ENCODE measurements at regions not wholly inside any gene's neighbourhood (a gene's known extent, or its start where the extent isn't known, plus 50 kb on each side); places are given as distances from the start of the nearest gene placed in this dataset.
"Not testable (repeated sequence)": the region's sequence is repeated elsewhere in the genome, so short reads cannot be mapped to it uniquely, and the experiment has no call there.

DNA sequence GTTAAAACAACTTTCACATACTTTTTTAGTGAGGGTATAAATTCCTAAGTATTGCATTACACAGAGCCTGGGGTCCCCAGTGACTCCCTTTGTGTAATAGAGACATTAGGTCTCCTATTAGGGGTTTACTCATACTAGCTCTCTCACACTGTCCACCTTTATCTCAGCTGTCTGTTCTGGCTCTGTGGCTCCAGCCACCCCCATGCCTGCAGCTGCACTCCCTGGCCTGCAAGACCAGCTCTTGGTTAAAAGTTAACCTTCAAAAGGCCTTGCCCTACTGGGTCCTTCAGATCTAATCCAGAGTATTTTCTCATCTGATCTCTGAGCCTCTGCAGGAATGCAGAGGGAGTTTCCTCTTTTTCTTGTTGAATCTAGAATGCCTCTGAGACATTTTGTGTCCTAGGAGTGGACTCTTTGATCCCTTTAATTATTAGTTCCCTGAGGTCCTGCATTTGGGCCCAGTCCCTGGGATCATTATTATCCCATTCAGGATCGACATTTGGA is 280.9 kb downstream of the PYDC2 start:
- H3K4me3 ChIP-seq (ENCODE audit: control insufficient read depth in 1 of 2, extremely low read depth in 1 of 2, low read length in 1 of 2); H3K27me3 Mint-ChIP-seq; DNase-seq; H3K4me3 Mint-ChIP-seq; H3K36me3 Mint-ChIP-seq; H3K9me3 ChIP-seq; H3K27ac Mint-ChIP-seq; ATAC-seq (replicated peaks in 1 of 4); H3K36me3 ChIP-seq (ENCODE audit: control insufficient read depth in 2 of 2, extremely low read depth in 1 of 2, insufficient read depth in 1 of 2, low read length in 1 of 2); H3K27ac ChIP-seq (ENCODE audit: low read length); H3K4me1 ChIP-seq (ENCODE audit: control insufficient read depth in 1 of 2, extremely low read depth in 1 of 2, insufficient read depth in 2 of 2, low read length in 2 of 2); H3K4me1 Mint-ChIP-seq; CTCF ChIA-PET; H3K27me3 ChIP-seq (replicated peaks in 1 of 2; ENCODE audit: control insufficient read depth in 2 of 2, extremely low read depth in 1 of 2, insufficient read depth in 2 of 2, low read length in 1 of 2): not testable (repeated sequence)
- POLR2A ChIA-PET: interaction anchor here in 1 of 2 donors (0.7 kb wide), 1 partner anchor 64 kb away, joined by 3 read pairs; no protein-coding TSS in a partner anchor
- peaks cover 0 to 28% (median under 1%) of the 10 kb centered on the region in 3 donors for H3K9me3 Mint-ChIP-seq
- WGBS (ENCODE audit: insufficient coverage): no CpG with 5 or more reads among the region's 1 CpG

DNA sequence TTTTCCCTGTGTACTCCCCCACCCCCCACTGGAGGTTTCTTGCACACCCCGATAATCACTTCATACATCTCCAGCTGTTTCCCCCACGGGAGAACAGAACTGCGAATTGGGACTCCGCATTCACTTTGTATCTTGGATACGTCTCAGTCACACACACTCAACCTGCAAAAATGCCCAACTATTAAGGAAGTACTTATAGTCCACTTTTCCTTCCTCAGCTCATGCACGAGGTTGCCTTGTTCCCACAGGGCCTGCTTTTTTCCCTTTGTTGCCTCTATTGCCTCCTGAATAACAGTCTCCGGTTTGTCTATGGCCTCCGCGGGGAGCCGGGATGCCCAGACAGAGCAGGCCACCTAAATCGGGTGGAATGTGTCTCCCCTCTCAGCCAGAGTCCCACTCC is 282.3 kb downstream of the PYDC2 start:
- no peak for ATAC-seq (replicated peaks in 1 of 4)
- no peaks in the 10 kb centered on the region for H3K36me3 ChIP-seq (ENCODE audit: control insufficient read depth in 2 of 2, extremely low read depth in 1 of 2, insufficient read depth in 1 of 2, low read length in 1 of 2)
- ChIA-PET POLR2A (no interaction called here), CTCF (no interaction called here)
- no peak overlapping the region for H3K4me3 Mint-ChIP-seq
- no peaks in the 10 kb centered on the region for H3K4me1 ChIP-seq (ENCODE audit: control insufficient read depth in 1 of 2, extremely low read depth in 1 of 2, insufficient read depth in 2 of 2, low read length in 2 of 2)
- H3K27me3 Mint-ChIP-seq: no peaks in the 10 kb centered on the region
- H3K4me3 ChIP-seq (ENCODE audit: control insufficient read depth in 1 of 2, extremely low read depth in 1 of 2, low read length in 1 of 2): no peak overlapping the region
- H3K4me1 Mint-ChIP-seq: no peaks in the 10 kb centered on the region
- H3K27me3 ChIP-seq (replicated peaks in 1 of 2; ENCODE audit: control insufficient read depth in 2 of 2, extremely low read depth in 1 of 2, insufficient read depth in 2 of 2, low read length in 1 of 2): no peaks in the 10 kb centered on the region
- no peak overlapping the region for H3K27ac Mint-ChIP-seq
- peaks cover 2% of the 10 kb centered on the region for H3K9me3 ChIP-seq
- H3K9me3 Mint-ChIP-seq: peaks cover 0 to 25% (median 0%) of the 10 kb centered on the region in 3 donors
- no peak for DNase-seq
- 73% methylated on average over 8 of the region's 11 CpGs for WGBS (ENCODE audit: insufficient coverage)
- H3K36me3 Mint-ChIP-seq: no peaks in the 10 kb centered on the region
- no peak overlapping the region for H3K27ac ChIP-seq (ENCODE audit: low read length)

DNA sequence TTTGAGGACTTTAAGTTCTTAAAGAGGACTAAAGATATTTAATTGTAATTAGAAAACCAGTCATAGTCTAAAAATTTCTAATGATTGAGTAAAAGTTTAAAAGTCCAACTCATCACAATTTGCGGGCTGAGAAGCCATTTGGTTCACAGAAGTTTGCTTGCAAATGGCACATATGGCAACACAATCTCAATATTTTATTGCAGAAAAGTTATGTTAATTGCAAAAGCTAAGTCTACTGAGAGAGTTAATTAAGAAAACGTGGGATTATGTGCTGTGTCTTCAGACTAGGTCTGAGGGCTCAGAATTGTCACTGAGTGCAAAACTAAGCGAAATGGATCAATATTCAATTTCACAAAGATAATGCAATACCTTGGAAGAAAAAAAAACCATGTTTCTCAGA is 289.7 kb downstream of the PYDC2 start:
- POLR2A ChIA-PET: no interaction called here
- no peak overlapping the region for H3K4me3 Mint-ChIP-seq
- CTCF ChIA-PET: no interaction called here
- no peaks in the 10 kb centered on the region for H3K36me3 Mint-ChIP-seq
- H3K27me3 ChIP-seq (replicated peaks in 1 of 2; ENCODE audit: control insufficient read depth in 2 of 2, extremely low read depth in 1 of 2, insufficient read depth in 2 of 2, low read length in 1 of 2): no peaks in the 10 kb centered on the region
- no peaks in the 10 kb centered on the region for H3K36me3 ChIP-seq (ENCODE audit: control insufficient read depth in 2 of 2, extremely low read depth in 1 of 2, insufficient read depth in 1 of 2, low read length in 1 of 2)
- whole genome bisulfite sequencing (ENCODE audit: insufficient coverage): no CpG with 5 or more reads among the region's 3 CpGs
- H3K27me3 Mint-ChIP-seq: no peaks in the 10 kb centered on the region
- no peaks in the 10 kb centered on the region for H3K4me1 ChIP-seq (ENCODE audit: control insufficient read depth in 1 of 2, extremely low read depth in 1 of 2, insufficient read depth in 2 of 2, low read length in 2 of 2)
- ATAC-seq (replicated peaks in 1 of 4) (no peak), DNase-seq (no peak)
- peaks cover 0 to 7% (median 3%) of the 10 kb centered on the region in 3 donors for H3K9me3 Mint-ChIP-seq
- H3K27ac Mint-ChIP-seq: no peak overlapping the region
- no peaks in the 10 kb centered on the region for H3K9me3 ChIP-seq
- H3K4me1 Mint-ChIP-seq: no peaks in the 10 kb centered on the region
- no peak overlapping the region for H3K27ac ChIP-seq (ENCODE audit: low read length)
- no peak overlapping the region for H3K4me3 ChIP-seq (ENCODE audit: control insufficient read depth in 1 of 2, extremely low read depth in 1 of 2, low read length in 1 of 2)

DNA sequence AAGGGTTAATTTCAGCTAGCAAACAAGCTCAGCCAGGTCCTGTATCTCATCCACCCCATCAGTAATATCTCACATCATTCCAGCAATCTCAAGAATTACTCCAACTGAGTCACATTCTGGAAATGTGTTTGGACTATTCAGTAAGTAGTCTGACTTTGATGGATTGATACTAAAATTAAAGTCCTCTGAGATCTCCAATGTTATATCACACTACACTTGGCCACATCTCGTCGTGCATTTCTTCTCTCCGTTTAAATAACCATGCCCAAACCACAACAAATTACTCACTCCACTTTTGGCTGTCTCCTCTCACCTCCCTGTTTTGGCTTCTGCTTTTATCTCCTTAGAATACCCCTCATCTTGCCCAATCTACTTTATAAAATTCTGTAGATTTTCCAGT is 292.2 kb downstream of the PYDC2 start:
- H3K36me3 Mint-ChIP-seq: no peaks in the 10 kb centered on the region
- no peak overlapping the region for H3K4me3 Mint-ChIP-seq
- 95% methylated on average over 3 of the region's 3 CpGs for WGBS (ENCODE audit: insufficient coverage)
- no peaks in the 10 kb centered on the region for H3K9me3 ChIP-seq
- no peaks in the 10 kb centered on the region for H3K4me1 ChIP-seq (ENCODE audit: control insufficient read depth in 1 of 2, extremely low read depth in 1 of 2, insufficient read depth in 2 of 2, low read length in 2 of 2)
- H3K27me3 Mint-ChIP-seq: no peaks in the 10 kb centered on the region
- DNase-seq (no peak), ATAC-seq (replicated peaks in 1 of 4) (no peak)
- no peaks in the 10 kb centered on the region for H3K4me1 Mint-ChIP-seq
- H3K27ac ChIP-seq (ENCODE audit: low read length): no peak overlapping the region
- H3K27me3 ChIP-seq (replicated peaks in 1 of 2; ENCODE audit: control insufficient read depth in 2 of 2, extremely low read depth in 1 of 2, insufficient read depth in 2 of 2, low read length in 1 of 2): no peaks in the 10 kb centered on the region
- POLR2A ChIA-PET: no interaction called here
- CTCF ChIA-PET: no interaction called here
- no peaks in the 10 kb centered on the region for H3K36me3 ChIP-seq (ENCODE audit: control insufficient read depth in 2 of 2, extremely low read depth in 1 of 2, insufficient read depth in 1 of 2, low read length in 1 of 2)
- no peak overlapping the region for H3K4me3 ChIP-seq (ENCODE audit: control insufficient read depth in 1 of 2, extremely low read depth in 1 of 2, low read length in 1 of 2)
- peaks cover 3 to 7% (median 4%) of the 10 kb centered on the region in 3 donors for H3K9me3 Mint-ChIP-seq
- H3K27ac Mint-ChIP-seq: no peak overlapping the region

DNA sequence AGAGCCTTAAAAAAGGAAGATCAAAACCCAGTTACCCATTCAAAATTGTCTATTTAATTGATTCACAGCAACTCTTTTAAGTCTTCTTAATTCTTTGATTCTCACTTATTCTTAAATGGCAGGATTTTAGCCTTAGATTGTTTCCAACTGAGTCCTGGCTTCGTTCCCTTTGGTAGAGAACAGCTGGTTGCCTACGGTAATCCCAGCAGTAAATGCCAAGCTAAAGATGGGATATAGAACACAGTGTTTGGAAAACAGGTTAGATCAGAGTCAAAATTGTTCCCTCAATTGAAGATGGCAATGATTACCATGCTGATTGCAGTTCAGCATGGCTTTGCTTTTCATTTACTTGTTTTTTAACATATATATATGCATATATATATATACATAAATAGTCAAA is 300.9 kb downstream of the PYDC2 start:
- Mint-ChIP-seq H3K4me1 (no peaks in the 10 kb centered on the region), H3K9me3 (peaks cover 3 to 15% (median 9%) of the 10 kb centered on the region in 3 donors), H3K27me3 (no peaks in the 10 kb centered on the region), H3K27ac (no peak overlapping the region), H3K4me3 (no peak overlapping the region), H3K36me3 (no peaks in the 10 kb centered on the region)
- POLR2A ChIA-PET: no interaction called here
- H3K36me3 ChIP-seq (ENCODE audit: control insufficient read depth in 2 of 2, extremely low read depth in 1 of 2, insufficient read depth in 1 of 2, low read length in 1 of 2): no peaks in the 10 kb centered on the region
- H3K9me3 ChIP-seq: no peaks in the 10 kb centered on the region
- no peaks in the 10 kb centered on the region for H3K27me3 ChIP-seq (replicated peaks in 1 of 2; ENCODE audit: control insufficient read depth in 2 of 2, extremely low read depth in 1 of 2, insufficient read depth in 2 of 2, low read length in 1 of 2)
- no peak overlapping the region for H3K4me3 ChIP-seq (ENCODE audit: control insufficient read depth in 1 of 2, extremely low read depth in 1 of 2, low read length in 1 of 2)
- H3K4me1 ChIP-seq (ENCODE audit: control insufficient read depth in 1 of 2, extremely low read depth in 1 of 2, insufficient read depth in 2 of 2, low read length in 2 of 2): no peaks in the 10 kb centered on the region
- WGBS (ENCODE audit: insufficient coverage): 53% methylated on average over 2 of the region's 2 CpGs
- no peak for ATAC-seq (replicated peaks in 1 of 4)
- no peak overlapping the region for H3K27ac ChIP-seq (ENCODE audit: low read length)
- CTCF ChIA-PET: no interaction called here
- DNase-seq: no peak

DNA sequence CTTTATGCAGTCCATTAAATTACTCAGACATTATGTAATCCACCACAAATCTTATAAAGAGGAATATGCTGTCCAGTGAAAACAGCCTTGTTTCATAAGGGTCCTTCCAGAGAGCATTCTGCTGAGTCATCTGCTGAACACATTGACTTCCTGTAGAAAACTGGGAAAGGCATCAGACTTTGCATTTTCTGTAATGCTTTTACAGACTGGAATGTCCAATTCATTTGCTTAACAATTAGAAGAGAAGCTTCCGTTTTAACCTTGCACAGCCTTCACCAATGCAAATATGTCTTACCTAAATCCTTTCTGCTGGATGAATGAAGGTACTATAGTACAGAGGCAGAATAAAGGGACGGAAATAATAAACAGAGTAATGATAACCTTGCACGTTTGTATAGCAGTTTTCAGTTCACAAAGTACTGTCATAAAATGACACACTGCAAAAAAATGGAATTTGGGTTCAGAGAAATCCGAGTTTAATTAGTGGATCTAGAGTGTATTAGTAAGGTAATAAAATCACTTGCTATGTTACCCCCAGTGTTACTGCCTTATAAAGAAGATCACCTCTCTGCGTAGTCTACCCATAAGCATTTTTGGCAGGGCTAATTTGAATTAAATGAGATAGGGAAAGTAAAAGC is 301.5 kb downstream of the PYDC2 start:
- peaks cover 3 to 18% (median 11%) of the 10 kb centered on the region in 3 donors for H3K9me3 Mint-ChIP-seq
- POLR2A ChIA-PET: no interaction called here
- H3K4me3 Mint-ChIP-seq: no peak overlapping the region
- H3K4me1 Mint-ChIP-seq: no peaks in the 10 kb centered on the region
- H3K27me3 Mint-ChIP-seq: no peaks in the 10 kb centered on the region
- ATAC-seq (replicated peaks in 1 of 4) (no peak), DNase-seq (no peak)
- Histone ChIP-seq H3K27ac (ENCODE audit: low read length) (no peak overlapping the region), H3K36me3 (ENCODE audit: control insufficient read depth in 2 of 2, extremely low read depth in 1 of 2, insufficient read depth in 1 of 2, low read length in 1 of 2) (no peaks in the 10 kb centered on the region), H3K27me3 (replicated peaks in 1 of 2; ENCODE audit: control insufficient read depth in 2 of 2, extremely low read depth in 1 of 2, insufficient read depth in 2 of 2, low read length in 1 of 2) (no peaks in the 10 kb centered on the region), H3K4me1 (ENCODE audit: control insufficient read depth in 1 of 2, extremely low read depth in 1 of 2, insufficient read depth in 2 of 2, low read length in 2 of 2) (no peaks in the 10 kb centered on the region), H3K4me3 (ENCODE audit: control insufficient read depth in 1 of 2, extremely low read depth in 1 of 2, low read length in 1 of 2) (no peak overlapping the region), H3K9me3 (no peaks in the 10 kb centered on the region)
- no peak overlapping the region for H3K27ac Mint-ChIP-seq
- no CpG with 5 or more reads among the region's 5 CpGs for WGBS (ENCODE audit: insufficient coverage)
- no peaks in the 10 kb centered on the region for H3K36me3 Mint-ChIP-seq
- CTCF ChIA-PET: no interaction called here

DNA sequence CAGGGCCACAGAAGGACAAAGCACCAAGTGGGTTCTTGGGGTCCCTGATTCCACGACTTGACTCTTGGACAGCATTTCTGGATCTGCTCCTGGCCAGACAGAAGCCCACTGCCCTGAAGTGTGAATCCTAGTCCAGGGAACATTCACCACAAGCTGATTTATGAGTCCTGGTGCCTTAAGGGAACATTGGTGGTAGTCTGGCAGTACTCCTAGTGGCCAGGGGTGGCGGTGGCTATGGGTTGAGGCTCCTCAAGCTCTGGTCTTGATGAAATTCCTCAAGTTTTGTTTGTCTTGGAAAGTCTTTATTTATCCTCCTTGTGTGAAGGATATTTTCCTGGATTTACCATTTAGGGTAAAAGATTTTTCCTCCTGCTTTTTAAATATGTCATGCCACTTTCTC is 307.5 kb downstream of the PYDC2 start:
- Histone ChIP-seq H3K27ac (ENCODE audit: low read length) (no peak overlapping the region), H3K4me3 (ENCODE audit: control insufficient read depth in 1 of 2, extremely low read depth in 1 of 2, low read length in 1 of 2) (no peak overlapping the region), H3K9me3 (no peaks in the 10 kb centered on the region), H3K4me1 (ENCODE audit: control insufficient read depth in 1 of 2, extremely low read depth in 1 of 2, insufficient read depth in 2 of 2, low read length in 2 of 2) (no peaks in the 10 kb centered on the region), H3K27me3 (replicated peaks in 1 of 2; ENCODE audit: control insufficient read depth in 2 of 2, extremely low read depth in 1 of 2, insufficient read depth in 2 of 2, low read length in 1 of 2) (no peaks in the 10 kb centered on the region), H3K36me3 (ENCODE audit: control insufficient read depth in 2 of 2, extremely low read depth in 1 of 2, insufficient read depth in 1 of 2, low read length in 1 of 2) (no peaks in the 10 kb centered on the region)
- Mint-ChIP-seq H3K36me3 (no peaks in the 10 kb centered on the region), H3K27ac (no peak overlapping the region), H3K9me3 (peaks cover 7 to 23% (median 9%) of the 10 kb centered on the region in 3 donors), H3K4me1 (no peaks in the 10 kb centered on the region), H3K27me3 (no peaks in the 10 kb centered on the region), H3K4me3 (no peak overlapping the region)
- DNase-seq: no peak
- WGBS (ENCODE audit: insufficient coverage): 88% methylated on average over 1 of the region's 2 CpGs
- ChIA-PET POLR2A (no interaction called here), CTCF (no interaction called here)
- ATAC-seq (replicated peaks in 1 of 4): no peak
